Right atrium auricular region (tissue), 2 donors: ENCODE measurements at regions not wholly inside any gene's neighbourhood (a gene's known extent, or its start where the extent isn't known, plus 50 kb on each side); places are given as distances from the start of the nearest gene placed in this dataset.

Source experiments
- DNase-seq: peaks from one replicate; pipeline ENCODE4 v3.0.0-alpha.2; 2019; ENCODE audit warnings: low spot score
- H3K27ac ChIP-seq, 2 donors: fragments of 200-600 bp; sonication (generic); 1 replicate in 1 of 2; 2 replicates in 1 of 2; pipeline ENCODE4 v1.5.1; 2016 to 2019
- H3K27me3 ChIP-seq, 2 donors: fragments of 200-600 bp; sonication (generic); one replicate each; pipeline versions ENCODE4 v1.5.1 to v1.6.0; 2017 to 2019
- H3K36me3 ChIP-seq: fragments of 200-600 bp; sonication (generic); one replicate; pipeline ENCODE4 v1.5.1; 2016
- H3K4me1 ChIP-seq, 2 donors: fragments of 200-600 bp; sonication (generic); one replicate each; pipeline versions ENCODE4 v1.5.1 to v1.6.0; 2017 to 2019
- H3K4me3 ChIP-seq, 2 donors: fragments of 200-600 bp; sonication (generic); 1 replicate in 1 of 2; 2 replicates in 1 of 2; pipeline ENCODE4 v1.5.1; 2017 to 2019; ENCODE audit warnings: mild to moderate bottlenecking in 1 of 2, moderate library complexity in 1 of 2
- H3K9me3 ChIP-seq, 2 donors: fragments of 200-600 bp; sonication (generic); one replicate each; pipeline ENCODE4 v1.5.1; 2019
- CTCF ChIP-seq, 2 donors: fragments of 200-600 bp; sonication (generic); IDR thresholded peaks; one replicate each; pipeline ENCODE4 v1.5.1; 2019; ENCODE audit warnings: antibody characterized with exemption in 2 of 2

- no peak overlapping the region for H3K27ac ChIP-seq
- peaks cover 0 to 13% of the 10 kb centered on the region in 2 donors for H3K4me1 ChIP-seq
- no peaks in the 10 kb centered on the region for H3K36me3 ChIP-seq
- no peaks in the 10 kb centered on the region for H3K27me3 ChIP-seq
- H3K9me3 ChIP-seq: no peaks in the 10 kb centered on the region
- no peak for TF ChIP-seq CTCF (IDR thresholded peaks at IDR 0.05)
- no peak overlapping the region for H3K4me3 ChIP-seq
- no peak for DNase-seq
Measured at GRCh38 chr13:33999811-34000605, 182.1 kb downstream of the RFC3 start.

GRCh38 chr13:34000955-34001354 lies 183.0 kb downstream of the RFC3 start:
- H3K27ac ChIP-seq: peak overlapping the region in 1 of 2 donors; percentile 9
- no peaks in the 10 kb centered on the region for H3K9me3 ChIP-seq
- no peak for TF ChIP-seq CTCF (IDR thresholded peaks at IDR 0.05)
- peaks cover 0 to 13% of the 10 kb centered on the region in 2 donors for H3K4me1 ChIP-seq
- no peaks in the 10 kb centered on the region for H3K36me3 ChIP-seq
- no peaks in the 10 kb centered on the region for H3K27me3 ChIP-seq
- no peak overlapping the region for H3K4me3 ChIP-seq
- DNase-seq: no peak

GRCh38 chr13:34001389-34001788 lies 183.4 kb downstream of the RFC3 start:
- no peak overlapping the region for H3K4me3 ChIP-seq

GRCh38 chr13:34002141-34002540 lies 184.2 kb downstream of the RFC3 start:
- no peak for DNase-seq
- Histone ChIP-seq H3K27me3 (no peaks in the 10 kb centered on the region), H3K4me1 (peaks cover 0 to 13% of the 10 kb centered on the region in 2 donors), H3K4me3 (no peak overlapping the region), H3K9me3 (no peaks in the 10 kb centered on the region), H3K27ac (no peak overlapping the region), H3K36me3 (no peaks in the 10 kb centered on the region)
- no peak for TF ChIP-seq CTCF (IDR thresholded peaks at IDR 0.05)

More at GRCh38 chr13:34001389-34001788, 183.4 kb downstream of the RFC3 start:
- no peak for DNase-seq
- H3K4me1 ChIP-seq: peaks cover 0 to 13% of the 10 kb centered on the region in 2 donors
- H3K36me3 ChIP-seq: no peaks in the 10 kb centered on the region
- H3K9me3 ChIP-seq: no peaks in the 10 kb centered on the region
- no peak for TF ChIP-seq CTCF (IDR thresholded peaks at IDR 0.05)
- H3K27ac ChIP-seq: no peak overlapping the region
- no peaks in the 10 kb centered on the region for H3K27me3 ChIP-seq

- Histone ChIP-seq H3K36me3 (no peaks in the 10 kb centered on the region), H3K27me3 (no peaks in the 10 kb centered on the region), H3K4me3 (no peak overlapping the region), H3K9me3 (no peaks in the 10 kb centered on the region), H3K27ac (no peak overlapping the region), H3K4me1 (peaks cover 0 to 13% of the 10 kb centered on the region in 2 donors)
- DNase-seq: no peak
- TF ChIP-seq CTCF (IDR thresholded peaks at IDR 0.05): no peak
Measured at GRCh38 chr13:34002924-34003323, 185.0 kb downstream of the RFC3 start.

- peaks cover 0 to 13% of the 10 kb centered on the region in 2 donors for H3K4me1 ChIP-seq
- H3K4me3 ChIP-seq: no peak overlapping the region
- TF ChIP-seq CTCF (IDR thresholded peaks at IDR 0.05): no peak
- H3K9me3 ChIP-seq: no peaks in the 10 kb centered on the region
- H3K27me3 ChIP-seq: no peaks in the 10 kb centered on the region
- DNase-seq: no peak
- H3K36me3 ChIP-seq: no peaks in the 10 kb centered on the region
- no peak overlapping the region for H3K27ac ChIP-seq
Measured at GRCh38 chr13:34003656-34004055, 185.7 kb downstream of the RFC3 start.
